Stimulated activated CD4-positive, alpha-beta T cell treated with anti-CD3 and anti-CD28 coated beads, Interleukin-1b, Interleukin-23, amount 100 ng/mL, for 1 hour (primary cell): ENCODE measurements at regions not wholly inside any gene's neighbourhood (a gene's known extent, or its start where the extent isn't known, plus 50 kb on each side); places are given as distances from the start of the nearest gene placed in this dataset.

ENCODE experiments used
- DNase-seq, 2 donors: peaks; one replicate each; pipeline ENCODE4 v3.0.0-alpha.2; 2020; ENCODE audit warnings: low read depth in 2 of 2

GRCh38 chr4:111492496-111492895, 652.8 kb upstream of the FAM241A start:
- DNase-seq, result no peak

- DNase-seq, result no peak
Measured at GRCh38 chr4:111494471-111494870, 650.8 kb upstream of the FAM241A start.

DNA sequence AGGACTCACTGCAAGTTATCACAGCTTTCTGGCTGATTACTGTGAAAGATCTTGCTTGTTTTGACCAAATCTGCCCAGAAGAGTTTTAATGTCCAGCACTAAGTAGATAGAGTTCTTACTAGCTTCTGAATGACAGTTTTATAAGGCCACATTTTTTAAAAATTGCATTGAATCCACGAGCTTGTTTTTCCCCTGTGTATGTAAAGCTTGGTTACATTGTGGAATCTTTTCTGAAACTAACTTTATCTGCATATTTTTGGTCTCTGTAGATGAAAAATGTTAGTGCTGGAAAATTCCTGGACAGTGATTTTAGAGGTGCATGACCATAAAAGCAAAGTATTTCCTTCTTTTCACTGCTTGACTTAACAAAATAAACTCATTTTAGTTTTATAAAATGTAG, 650.3 kb upstream of the FAM241A start:
- no peak for DNase-seq

DNA sequence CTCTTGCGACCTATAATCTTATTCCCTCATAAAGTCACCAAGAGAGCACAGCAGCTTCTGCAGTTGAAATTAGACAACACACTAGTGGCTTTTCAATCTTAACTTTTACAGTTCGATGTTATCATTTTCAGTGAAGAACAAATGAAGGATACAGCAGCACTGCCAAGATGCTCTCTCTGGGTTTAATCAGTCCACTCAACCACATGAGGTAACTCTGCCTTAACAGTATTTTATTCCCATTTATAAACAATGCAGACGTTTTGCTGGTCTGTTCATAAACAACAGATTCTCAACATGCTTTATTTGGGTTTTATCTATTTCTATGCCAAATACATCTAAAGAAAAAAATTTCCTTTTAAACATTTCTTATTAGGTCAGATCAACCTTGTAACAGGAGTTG, 646.0 kb upstream of the FAM241A start:
- DNase-seq, result no peak

- DNase-seq, result no peak
Measured at GRCh38 chr4:111499706-111500105, 645.5 kb upstream of the FAM241A start.

GRCh38 chr4:111500858-111501257, 644.4 kb upstream of the FAM241A start:
- DNase-seq, result no peak

DNA sequence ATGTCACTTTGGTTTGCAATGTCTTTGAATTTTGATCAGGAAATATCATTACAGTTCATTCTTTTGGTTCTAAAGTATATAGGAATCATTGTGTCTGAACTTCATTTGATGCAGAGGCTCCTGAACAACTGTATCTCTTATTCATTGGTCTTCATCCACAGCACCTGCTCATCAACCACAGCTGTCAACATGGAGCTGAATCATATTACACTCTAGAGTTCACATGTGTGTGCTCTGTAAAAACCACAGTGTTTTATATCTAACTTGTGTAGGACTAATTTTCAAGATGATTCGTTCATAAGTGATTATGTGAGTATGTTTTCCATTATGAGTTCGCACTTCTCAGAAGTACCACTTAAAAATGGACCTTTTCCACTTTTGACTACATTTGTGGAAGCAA, 643.3 kb upstream of the FAM241A start:
- no peak for DNase-seq

DNA sequence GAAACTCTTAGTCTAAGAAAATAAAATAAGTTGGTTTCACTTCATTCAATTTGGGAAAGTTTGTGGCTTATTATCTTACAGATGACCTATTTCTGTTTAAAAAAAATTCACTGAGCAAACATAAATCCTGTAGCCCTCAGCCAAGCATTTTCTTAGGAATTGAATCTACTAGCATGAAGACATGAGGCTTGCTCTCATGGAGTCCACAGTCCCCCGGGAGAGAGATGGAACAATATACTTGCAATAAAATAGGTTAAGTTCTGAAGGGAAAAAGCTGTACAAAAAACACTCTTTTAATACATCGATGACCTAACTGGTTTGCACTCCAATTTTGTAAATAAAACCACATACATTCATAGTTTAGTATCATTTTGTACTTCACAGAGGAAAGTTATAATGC, 642.6 kb upstream of the FAM241A start:
- no peak for DNase-seq

DNA sequence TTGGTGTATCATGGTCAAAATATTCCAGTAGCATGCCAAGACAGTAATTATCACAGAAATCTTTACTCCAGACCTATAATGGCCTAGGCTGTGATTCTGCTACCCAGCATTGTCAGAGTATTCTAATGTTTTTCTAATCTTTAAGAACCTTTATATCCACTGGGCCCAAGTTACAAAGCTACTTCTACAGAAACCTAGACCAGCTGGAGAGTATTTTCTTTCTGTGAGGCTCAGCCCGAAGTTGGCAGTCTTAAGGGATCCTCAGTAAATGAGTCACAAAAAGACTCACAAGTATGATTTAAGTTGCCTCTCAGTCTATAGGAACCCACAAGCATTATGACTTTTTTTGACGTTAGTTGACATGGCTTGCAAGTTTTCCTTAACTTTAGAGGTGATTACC, 638.5 kb upstream of the FAM241A start:
- no peak for DNase-seq

DNA sequence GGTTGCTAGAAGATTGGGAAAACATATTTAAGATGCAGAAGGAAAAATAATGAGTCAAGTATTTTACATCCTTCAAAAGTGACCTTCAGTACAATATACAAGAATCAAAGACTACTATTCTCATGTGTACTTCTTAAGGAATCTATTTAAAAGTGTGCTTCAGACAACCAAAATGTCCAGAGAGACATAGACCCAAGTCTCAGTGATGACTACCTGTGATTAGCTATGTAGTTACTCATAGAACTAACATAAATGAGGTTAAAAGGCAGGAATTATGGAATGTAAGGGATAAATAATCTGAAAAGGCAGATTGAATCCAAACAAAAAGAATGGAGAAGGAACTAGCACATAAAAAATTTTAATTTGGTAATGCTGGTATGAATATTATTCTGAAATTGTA, 634.7 kb upstream of the FAM241A start:
- DNase-seq, result no peak

GRCh38 chr4:111512081-111512783, 633.0 kb upstream of the FAM241A start:
- DNase-seq, result no peak

- no peak for DNase-seq
Measured at GRCh38 chr4:111519683-111520082, 625.6 kb upstream of the FAM241A start.

DNA sequence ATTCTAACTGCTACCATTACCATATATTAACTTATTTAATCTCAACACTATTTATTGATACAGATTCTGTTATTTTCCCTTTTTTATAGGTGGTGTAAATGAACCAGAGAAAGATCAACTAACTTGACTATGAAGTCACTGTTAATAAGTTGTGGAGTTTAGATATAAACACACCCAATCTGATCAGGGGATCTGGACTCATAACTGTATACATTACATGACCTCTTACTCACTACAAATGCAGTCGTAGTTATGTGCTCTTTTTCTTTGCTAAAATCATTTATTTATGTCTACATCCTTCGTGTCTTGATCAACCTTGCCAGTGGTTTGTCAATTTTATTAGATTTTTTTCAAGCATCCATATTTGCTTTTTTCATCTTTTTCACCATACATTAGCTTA, 614.8 kb upstream of the FAM241A start:
- DNase-seq, result no peak

DNA sequence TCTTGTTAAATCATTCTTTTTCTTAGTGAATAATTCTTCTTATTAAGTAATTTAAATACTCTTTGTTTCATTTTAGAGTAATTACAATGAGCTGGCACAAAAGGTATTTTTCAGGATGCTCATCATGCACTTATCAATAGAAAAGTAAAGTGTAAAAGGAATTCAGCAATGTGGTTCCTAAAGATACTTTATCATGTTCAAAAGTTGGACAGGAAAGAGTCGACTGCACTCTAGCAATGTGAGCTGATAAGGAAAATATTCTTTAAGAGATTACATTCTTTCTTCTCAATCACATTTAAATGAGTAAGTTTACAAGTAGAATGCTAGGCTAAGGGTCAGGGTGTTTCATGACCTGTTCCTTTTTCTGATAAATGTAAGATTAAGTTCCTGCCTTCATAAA, 609.5 kb upstream of the FAM241A start:
- DNase-seq, result no peak

GRCh38 chr4:111537165-111537564, 608.1 kb upstream of the FAM241A start:
- no peak for DNase-seq

DNA sequence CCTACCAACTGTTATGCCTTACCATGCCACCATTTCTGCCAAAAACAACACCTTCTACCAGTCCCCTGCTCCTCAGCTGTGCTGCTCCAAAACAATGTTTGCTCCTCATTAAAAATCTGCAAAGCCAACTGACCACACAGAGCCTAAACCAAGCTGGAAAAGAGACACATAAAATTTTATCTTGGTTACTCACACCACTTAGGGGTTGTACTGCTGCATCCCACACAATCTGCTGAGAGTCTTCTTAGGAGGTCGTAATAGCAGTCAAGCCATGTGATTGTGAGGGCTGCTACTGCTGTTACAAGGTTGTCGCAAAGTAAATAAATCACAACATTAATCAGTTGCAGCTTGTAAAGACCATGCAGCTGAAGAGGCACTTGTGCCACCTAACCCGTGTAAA, 607.4 kb upstream of the FAM241A start:
- DNase-seq, result no peak

GRCh38 chr4:111540671-111541070, 604.6 kb upstream of the FAM241A start:
- DNase-seq, result no peak

DNA sequence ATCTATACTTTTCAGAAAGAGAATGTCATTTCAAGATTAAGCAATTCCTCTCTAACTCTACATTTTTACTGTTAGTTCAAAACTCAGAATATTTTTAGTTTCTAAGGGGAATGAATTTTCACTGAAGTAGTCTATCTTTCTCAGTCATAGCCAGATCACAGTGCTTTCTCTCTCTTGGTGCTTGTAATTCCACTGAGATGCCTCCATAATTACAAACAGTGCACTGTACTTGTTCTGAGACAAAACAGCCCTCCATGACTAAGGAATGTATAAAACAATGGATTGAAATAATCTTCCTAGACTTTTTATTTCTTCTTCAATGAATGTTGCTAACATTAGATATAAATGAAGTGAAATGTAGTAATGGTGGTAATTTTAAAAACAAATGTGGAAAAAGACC, 603.2 kb upstream of the FAM241A start:
- no peak for DNase-seq

- DNase-seq, result no peak
Measured at GRCh38 chr4:111546881-111547280, 598.4 kb upstream of the FAM241A start.

GRCh38 chr4:111556141-111556781, 589.0 kb upstream of the FAM241A start:
- no peak for DNase-seq

GRCh38 chr4:111556851-111557250, 588.4 kb upstream of the FAM241A start:
- DNase-seq, result no peak

- no peak for DNase-seq
Measured at GRCh38 chr4:111562826-111563225, 582.4 kb upstream of the FAM241A start.

- no peak for DNase-seq
Measured at GRCh38 chr4:111572470-111572869, 572.8 kb upstream of the FAM241A start.

GRCh38 chr4:111573386-111573785, 571.9 kb upstream of the FAM241A start:
- DNase-seq, result no peak
